Activated CD4-positive, alpha-beta memory T cell treated with anti-CD3 and anti-CD28 coated beads, Interleukin-2, amount 10 ng/mL, durations not matched to agents 7 days and 5 days (primary cell): ENCODE measurements at regions not wholly inside any gene's neighbourhood (a gene's known extent, or its start where the extent isn't known, plus 50 kb on each side); places are given as distances from the start of the nearest gene placed in this dataset.
A peak's percentile ranks its signal among the peaks of the same experiment; 100 is the strongest.
"Not testable (repeated sequence)": the region's sequence is repeated elsewhere in the genome, so short reads cannot be mapped to it uniquely, and the experiment has no call there.

Experiments
- CTCF ChIA-PET: fragments of 350-600 bp; sonication (Branson Sonifier 250); formaldehyde crosslinking; loops from one replicate; lab custom pipeline; 2021; ENCODE audit warnings: antibody characterized with exemption, inconsistent platforms; lab: Charles Lee
- POLR2A ChIA-PET: fragments of 350-600 bp; sonication (Branson Sonifier 250); formaldehyde crosslinking; loops from one replicate; lab custom pipeline; 2021; ENCODE audit warnings: antibody characterized with exemption; lab: Charles Lee
- DNase-seq: peaks from one replicate; pipeline ENCODE4 v3.0.0-alpha.2; 2020
- H3K27ac Mint-ChIP-seq: one replicate; pipeline ENCODE4 v1.8.0; 2021; ENCODE audit warnings: mild to moderate bottlenecking, mixed read lengths
- H3K27me3 Mint-ChIP-seq: one replicate; pipeline ENCODE4 v1.8.0; 2021; ENCODE audit warnings: mixed read lengths
- H3K36me3 Mint-ChIP-seq: one replicate; pipeline ENCODE4 v1.8.0; 2021; ENCODE audit warnings: low read depth, mixed read lengths
- H3K4me1 Mint-ChIP-seq: one replicate; pipeline ENCODE4 v1.8.0; 2021; ENCODE audit warnings: mixed read lengths
- H3K4me3 Mint-ChIP-seq: one replicate; pipeline ENCODE4 v1.8.0; 2021; ENCODE audit warnings: mild to moderate bottlenecking, mixed read lengths
- H3K9me3 Mint-ChIP-seq: one replicate; pipeline ENCODE4 v1.8.0; 2021; ENCODE audit warnings: mixed read lengths

DNA sequence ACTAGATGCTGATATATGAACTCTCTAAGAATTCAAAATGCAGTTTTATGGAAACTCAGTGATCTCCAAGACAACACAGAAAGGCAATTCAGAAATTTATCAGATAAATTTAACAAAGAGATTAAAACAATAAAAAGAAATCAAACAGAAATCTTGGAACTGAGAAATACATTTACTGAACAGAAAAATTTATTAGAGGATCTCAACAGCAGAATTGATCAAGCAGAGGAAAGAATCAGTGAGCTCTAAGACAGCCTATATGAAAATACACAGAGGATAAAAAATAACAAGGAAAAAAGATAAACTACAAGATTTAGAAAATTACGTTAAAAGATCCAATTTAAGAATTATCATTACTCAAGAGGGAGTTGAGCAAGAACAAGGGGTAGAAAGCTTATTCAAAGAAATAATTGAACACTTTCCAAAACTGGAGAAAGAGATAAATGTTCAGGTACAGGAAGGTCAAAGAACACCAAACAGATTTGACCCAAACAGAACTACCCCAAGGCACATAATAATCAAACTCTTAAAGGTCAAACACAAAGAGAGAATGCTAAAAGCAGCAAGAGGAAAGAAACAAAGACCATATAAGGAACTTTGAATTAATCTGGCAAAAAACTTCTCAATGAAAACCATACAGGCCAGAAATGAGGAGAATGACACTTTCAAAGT, 103.1 kb downstream of the APIP start:
- no peak overlapping the region for H3K27ac Mint-ChIP-seq
- H3K36me3 Mint-ChIP-seq, result peaks cover 16% of the 10 kb centered on the region
- H3K4me1 Mint-ChIP-seq, result peaks cover 19% of the 10 kb centered on the region
- no peak overlapping the region for H3K4me3 Mint-ChIP-seq
- POLR2A ChIA-PET, result no interaction called here
- CTCF ChIA-PET, result no interaction called here
- H3K27me3 Mint-ChIP-seq, result peaks cover 46% of the 10 kb centered on the region
- H3K9me3 Mint-ChIP-seq, result peaks cover 30% of the 10 kb centered on the region
- no peak for DNase-seq

DNA sequence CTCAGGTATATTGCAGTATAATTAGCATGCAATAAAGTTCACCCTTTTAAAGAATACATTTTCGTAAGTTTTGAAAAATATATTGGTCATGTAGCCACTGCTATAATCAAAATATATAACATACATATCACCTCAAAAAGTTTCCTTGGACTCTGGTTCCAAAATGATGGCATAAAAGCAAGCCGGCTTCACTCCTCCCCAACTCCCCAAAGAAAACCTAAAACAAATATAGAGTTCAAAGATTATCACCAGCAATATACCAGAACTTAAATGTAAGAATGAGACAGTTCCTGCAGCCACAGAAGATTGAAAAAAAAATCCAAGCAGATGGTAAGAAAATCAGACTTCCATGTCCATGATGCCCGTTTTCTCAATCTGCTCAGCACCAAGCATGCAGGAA, 104.3 kb downstream of the APIP start:
- peaks cover 19% of the 10 kb centered on the region for H3K4me1 Mint-ChIP-seq
- no peak overlapping the region for H3K4me3 Mint-ChIP-seq
- DNase-seq, result no peak
- no peak overlapping the region for H3K27ac Mint-ChIP-seq
- H3K36me3 Mint-ChIP-seq, result peaks cover 16% of the 10 kb centered on the region
- peaks cover 31% of the 10 kb centered on the region for H3K9me3 Mint-ChIP-seq
- ChIA-PET CTCF (no interaction called here), POLR2A (no interaction called here)
- peaks cover 50% of the 10 kb centered on the region for H3K27me3 Mint-ChIP-seq

DNA sequence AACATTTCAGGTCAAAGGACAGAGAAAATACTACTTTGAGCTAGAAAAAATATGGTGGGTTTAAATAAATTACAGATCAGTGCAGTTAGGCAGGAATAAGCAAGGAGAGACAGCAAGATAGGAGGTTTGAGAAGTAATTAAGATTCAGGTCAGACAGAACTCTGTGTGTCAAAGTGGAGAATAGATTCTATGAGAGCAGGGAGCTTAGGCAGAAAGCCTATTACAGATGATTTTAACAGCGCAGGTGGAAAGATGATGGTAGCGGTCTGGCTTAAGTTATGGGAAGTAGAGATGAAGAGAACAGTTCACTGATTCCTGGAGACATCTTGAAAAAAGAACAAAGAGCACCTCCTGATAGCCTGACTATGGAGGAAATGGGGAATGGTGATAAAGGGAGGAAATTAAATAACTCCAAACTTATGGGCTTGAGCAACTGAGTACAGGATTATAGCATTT, 106.0 kb downstream of the APIP start:
- DNase-seq, result no peak
- H3K27ac Mint-ChIP-seq, result no peak overlapping the region
- peaks cover 19% of the 10 kb centered on the region for H3K4me1 Mint-ChIP-seq
- H3K9me3 Mint-ChIP-seq, result peaks cover 31% of the 10 kb centered on the region
- H3K36me3 Mint-ChIP-seq, result peaks cover 16% of the 10 kb centered on the region
- no peak overlapping the region for H3K4me3 Mint-ChIP-seq
- ChIA-PET POLR2A (interaction anchor here (1.0 to 2.2 kb wide), 2 partner anchors 10 to 15 kb away, joined by 4 to 9 read pairs; no protein-coding TSS in a partner anchor), CTCF (interaction anchor here (0.9 kb wide), 1 partner anchor 10 kb away, joined by 4 read pairs; no protein-coding TSS in a partner anchor)
- H3K27me3 Mint-ChIP-seq, result peaks cover 46% of the 10 kb centered on the region

DNA sequence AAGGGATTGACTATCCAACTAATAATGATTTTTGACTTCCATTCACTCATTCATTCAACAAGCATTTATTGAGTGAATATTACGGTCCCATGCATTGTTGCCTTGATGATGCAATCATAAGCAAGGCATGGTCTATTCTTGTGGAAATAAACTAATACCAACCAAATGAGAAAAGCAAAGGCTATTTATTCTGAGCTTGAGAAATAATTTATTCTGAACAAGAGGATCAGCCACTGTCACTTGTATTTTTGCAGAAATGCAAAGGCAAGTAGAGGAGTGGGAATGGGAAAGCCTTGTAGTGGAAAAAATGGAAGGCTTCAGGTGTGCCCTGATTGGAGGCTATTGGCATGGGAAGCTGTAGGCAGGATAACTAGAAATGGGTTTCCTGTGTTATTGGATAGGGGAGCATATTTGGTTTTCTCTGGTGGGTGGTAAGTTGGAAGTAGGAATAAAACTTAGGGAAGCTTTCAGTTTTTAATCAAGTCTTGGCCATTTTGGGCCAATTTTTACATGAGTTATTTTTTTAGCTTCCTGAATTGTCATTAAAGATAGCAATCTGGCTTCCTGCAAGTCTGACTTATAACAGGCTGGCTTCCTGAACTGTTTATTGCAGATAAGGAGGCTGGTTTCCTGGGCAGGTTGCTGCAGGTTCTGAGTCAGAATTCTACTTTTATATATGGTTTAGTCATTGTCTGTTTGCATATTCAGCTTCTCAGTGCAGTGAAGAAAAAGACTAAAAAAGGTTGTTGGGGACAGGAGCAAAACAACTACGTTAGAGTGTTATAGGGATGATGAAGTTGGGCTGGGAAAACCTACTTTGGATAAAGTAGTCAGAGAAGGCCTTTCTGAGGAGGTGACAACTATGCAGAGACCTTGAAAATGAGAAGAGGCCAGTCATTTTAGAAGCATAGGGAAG, 106.7 kb downstream of the APIP start:
- H3K9me3 Mint-ChIP-seq, result peaks cover 31% of the 10 kb centered on the region
- CTCF ChIA-PET, result interaction anchor here (0.9 kb wide), 1 partner anchor 10 kb away, joined by 4 read pairs; no protein-coding TSS in a partner anchor
- DNase-seq, result peak; percentile 18

DNA sequence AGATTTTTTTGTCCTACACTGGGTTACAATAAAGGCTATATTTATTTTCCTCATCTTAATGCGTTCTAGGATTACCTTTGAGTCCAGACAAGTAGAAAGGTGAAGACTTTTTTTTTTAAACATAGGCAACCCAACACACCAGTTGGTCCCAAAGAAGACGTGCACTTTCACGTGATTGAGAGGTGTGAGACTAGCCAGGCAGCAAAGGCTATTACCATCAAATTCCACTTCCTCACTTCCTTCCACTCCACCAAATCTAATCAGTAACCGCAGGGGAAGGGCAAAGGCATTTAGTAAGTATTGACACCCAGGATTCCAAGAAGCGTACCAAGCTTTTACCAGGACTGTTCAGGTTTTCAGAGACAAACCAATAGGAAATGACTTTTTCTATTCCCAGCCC, 109.3 kb downstream of the APIP start:
- Mint-ChIP-seq H3K4me3 (no peak overlapping the region), H3K9me3 (peaks cover 22% of the 10 kb centered on the region), H3K4me1 (peaks cover 19% of the 10 kb centered on the region), H3K36me3 (peaks cover 12% of the 10 kb centered on the region), H3K27me3 (peaks cover 59% of the 10 kb centered on the region), H3K27ac (no peak overlapping the region)
- ChIA-PET POLR2A (no interaction called here), CTCF (no interaction called here)
- DNase-seq, result no peak

More for the DNA sequence above, 106.7 kb downstream of the APIP start:
- H3K36me3 Mint-ChIP-seq, result peaks cover 16% of the 10 kb centered on the region
- peak overlapping the region; percentile 1 for H3K27ac Mint-ChIP-seq
- peaks cover 49% of the 10 kb centered on the region for H3K27me3 Mint-ChIP-seq
- no peak overlapping the region for H3K4me3 Mint-ChIP-seq
- POLR2A ChIA-PET, result interaction anchor here (1.0 to 2.2 kb wide), 2 partner anchors 10 to 15 kb away, joined by 4 to 9 read pairs; no protein-coding TSS in a partner anchor
- peaks cover 19% of the 10 kb centered on the region for H3K4me1 Mint-ChIP-seq

- Mint-ChIP-seq H3K4me1 (peaks cover 19% of the 10 kb centered on the region), H3K9me3 (peaks cover 22% of the 10 kb centered on the region), H3K27ac (no peak overlapping the region), H3K27me3 (peaks cover 63% of the 10 kb centered on the region), H3K36me3 (peaks cover 12% of the 10 kb centered on the region), H3K4me3 (no peak overlapping the region)
- no peak for DNase-seq
- ChIA-PET POLR2A (no interaction called here), CTCF (no interaction called here)
Measured at GRCh38 chr11:34805937-34806336, 110.2 kb downstream of the APIP start.

DNA sequence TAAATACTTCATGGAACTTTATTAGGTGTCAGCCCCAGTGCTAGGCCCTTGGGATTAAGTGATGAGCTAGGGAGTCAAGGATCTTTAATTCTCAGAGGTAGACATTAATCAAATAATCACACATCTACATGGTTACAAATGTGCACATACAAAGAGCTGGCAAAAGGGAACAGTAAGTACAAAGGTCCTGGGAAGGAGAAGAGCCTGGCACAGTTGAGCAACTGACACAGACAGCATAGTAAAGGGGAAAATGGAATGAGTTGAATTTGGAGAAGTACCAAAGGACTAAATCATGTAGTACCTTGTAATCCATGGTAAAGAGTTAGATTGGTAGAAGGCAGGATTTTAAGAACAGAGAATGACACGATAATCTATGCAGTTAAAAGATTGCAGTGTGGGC, 116.3 kb downstream of the APIP start:
- ChIA-PET POLR2A (no interaction called here), CTCF (no interaction called here)
- Mint-ChIP-seq H3K36me3 (no peaks in the 10 kb centered on the region), H3K27me3 (peaks cover 49% of the 10 kb centered on the region), H3K9me3 (no peaks in the 10 kb centered on the region), H3K27ac (no peak overlapping the region), H3K4me1 (no peaks in the 10 kb centered on the region), H3K4me3 (no peak overlapping the region)
- no peak for DNase-seq

- ChIA-PET POLR2A (no interaction called here), CTCF (interaction anchor here (0.5 to 0.6 kb wide), 2 partner anchors 89 to 591 kb away, joined by 3 to 4 read pairs; no protein-coding TSS in a partner anchor)
- Mint-ChIP-seq H3K27me3 (peaks cover 40% of the 10 kb centered on the region), H3K4me1 (no peaks in the 10 kb centered on the region), H3K4me3 (no peak overlapping the region), H3K9me3 (no peaks in the 10 kb centered on the region), H3K36me3 (no peaks in the 10 kb centered on the region), H3K27ac (no peak overlapping the region)
- DNase-seq, result no peak
Measured at GRCh38 chr11:34798985-34799384, 117.2 kb downstream of the APIP start.

DNA sequence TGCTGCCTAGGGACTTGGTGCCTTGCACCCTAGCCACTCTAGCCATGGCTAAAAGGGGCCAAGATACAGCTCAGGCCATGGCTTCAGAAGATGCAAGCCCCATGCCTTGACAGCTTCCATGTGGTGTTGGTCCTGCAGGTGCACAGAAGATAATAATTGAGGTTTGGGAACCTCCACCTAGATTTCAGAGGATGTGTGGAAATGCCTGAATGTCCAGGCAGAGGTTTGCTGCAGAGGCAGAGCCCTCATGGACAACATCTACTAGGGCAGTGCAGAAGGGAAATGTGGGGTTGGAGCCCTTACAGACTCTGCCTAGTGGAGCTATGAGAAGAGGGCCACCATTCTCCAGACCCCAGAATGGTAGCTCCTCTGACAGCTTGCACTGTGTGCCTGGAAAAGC, 118.7 kb downstream of the APIP start:
- H3K27me3 Mint-ChIP-seq, result peaks cover 29% of the 10 kb centered on the region
- POLR2A ChIA-PET, H3K4me1 Mint-ChIP-seq, CTCF ChIA-PET, H3K4me3 Mint-ChIP-seq, H3K27ac Mint-ChIP-seq, H3K36me3 Mint-ChIP-seq, H3K9me3 Mint-ChIP-seq, DNase-seq: not testable (repeated sequence)

GRCh38 chr11:34795641-34796040, 120.5 kb downstream of the APIP start:
- ChIA-PET CTCF (no interaction called here), POLR2A (no interaction called here)
- peaks cover 15% of the 10 kb centered on the region for H3K27me3 Mint-ChIP-seq
- H3K36me3 Mint-ChIP-seq, result no peaks in the 10 kb centered on the region
- no peak for DNase-seq
- H3K4me3 Mint-ChIP-seq, result no peak overlapping the region
- peaks cover 6% of the 10 kb centered on the region for H3K4me1 Mint-ChIP-seq
- no peaks in the 10 kb centered on the region for H3K9me3 Mint-ChIP-seq
- H3K27ac Mint-ChIP-seq, result no peak overlapping the region

GRCh38 chr11:34794696-34795095, 121.5 kb downstream of the APIP start:
- no peaks in the 10 kb centered on the region for H3K36me3 Mint-ChIP-seq
- ChIA-PET POLR2A (no interaction called here), CTCF (no interaction called here)
- peaks cover 6% of the 10 kb centered on the region for H3K4me1 Mint-ChIP-seq
- H3K27me3 Mint-ChIP-seq, result peaks cover 8% of the 10 kb centered on the region
- no peak overlapping the region for H3K4me3 Mint-ChIP-seq
- no peaks in the 10 kb centered on the region for H3K9me3 Mint-ChIP-seq
- H3K27ac Mint-ChIP-seq, result no peak overlapping the region
- DNase-seq, result no peak

GRCh38 chr11:34793666-34794065, 122.5 kb downstream of the APIP start:
- ChIA-PET CTCF (no interaction called here), POLR2A (no interaction called here)
- H3K27me3 Mint-ChIP-seq, result peaks cover 6% of the 10 kb centered on the region
- H3K4me1 Mint-ChIP-seq, result peaks cover 6% of the 10 kb centered on the region
- no peaks in the 10 kb centered on the region for H3K9me3 Mint-ChIP-seq
- no peaks in the 10 kb centered on the region for H3K36me3 Mint-ChIP-seq
- H3K4me3 Mint-ChIP-seq, result no peak overlapping the region
- H3K27ac Mint-ChIP-seq, result no peak overlapping the region
- DNase-seq, result no peak

DNA sequence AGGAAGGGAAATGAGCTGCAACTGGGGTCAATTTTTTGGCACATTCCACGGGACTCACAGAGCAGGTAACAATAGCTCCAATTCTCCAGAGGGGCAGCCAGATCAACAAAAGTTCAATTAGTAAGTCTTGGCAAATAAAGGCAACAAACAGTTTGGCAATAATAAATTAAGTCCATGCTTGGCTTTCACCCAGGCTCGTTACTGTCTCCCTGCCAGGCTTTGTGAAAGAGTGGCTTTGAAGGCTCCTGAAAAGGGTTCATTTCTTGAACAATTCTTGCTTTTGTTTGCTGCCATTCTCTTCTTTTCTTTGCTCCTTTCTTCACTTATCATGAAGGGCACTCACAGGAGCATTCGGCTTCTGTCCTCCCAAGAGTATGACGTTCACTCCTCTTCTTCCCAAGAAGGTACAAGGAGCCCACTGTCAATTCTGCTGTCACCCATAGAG, 123.3 kb downstream of the APIP start:
- ChIA-PET POLR2A (no interaction called here), CTCF (no interaction called here)
- peaks cover 6% of the 10 kb centered on the region for H3K4me1 Mint-ChIP-seq
- no peak overlapping the region for H3K4me3 Mint-ChIP-seq
- H3K27me3 Mint-ChIP-seq, result peaks cover 3% of the 10 kb centered on the region
- no peaks in the 10 kb centered on the region for H3K36me3 Mint-ChIP-seq
- no peak overlapping the region for H3K27ac Mint-ChIP-seq
- DNase-seq, result no peak
- no peaks in the 10 kb centered on the region for H3K9me3 Mint-ChIP-seq
